Tibial nerve (tissue), 4 donors: ENCODE measurements at regions not wholly inside any gene's neighbourhood (a gene's known extent, or its start where the extent isn't known, plus 50 kb on each side); places are given as distances from the start of the nearest gene placed in this dataset.

ENCODE experiments used
- EP300 ChIP-seq, 2 donors: sonication (generic); formaldehyde crosslinking; IDR thresholded peaks; one replicate each; pipeline ENCODE4 v1.6.1; 2017; ENCODE audit warnings: antibody characterized with exemption in 2 of 2, mild to moderate bottlenecking in 1 of 2
- POLR2A ChIP-seq, 2 donors: fragments of 450-650 bp; IDR thresholded peaks; one replicate each; pipeline ENCODE4 v1.6.1; 2017; ENCODE audit warnings: antibody characterized with exemption in 2 of 2, mild to moderate bottlenecking in 2 of 2, moderate library complexity in 2 of 2
- TF ChIP-seq, protein P1 (sequence below), 5 experiments: fragments of 200-600 bp in 3 of 5; fragments of 450-650 bp in 2 of 5; sonication (generic) in 3 of 5; IDR thresholded peaks; one replicate each; pipeline ENCODE4 v1.5.1; 2016 to 2019; ENCODE audit warnings: antibody characterized with exemption in 5 of 5, mild to moderate bottlenecking in 3 of 5, moderate library complexity in 2 of 5

DNA sequence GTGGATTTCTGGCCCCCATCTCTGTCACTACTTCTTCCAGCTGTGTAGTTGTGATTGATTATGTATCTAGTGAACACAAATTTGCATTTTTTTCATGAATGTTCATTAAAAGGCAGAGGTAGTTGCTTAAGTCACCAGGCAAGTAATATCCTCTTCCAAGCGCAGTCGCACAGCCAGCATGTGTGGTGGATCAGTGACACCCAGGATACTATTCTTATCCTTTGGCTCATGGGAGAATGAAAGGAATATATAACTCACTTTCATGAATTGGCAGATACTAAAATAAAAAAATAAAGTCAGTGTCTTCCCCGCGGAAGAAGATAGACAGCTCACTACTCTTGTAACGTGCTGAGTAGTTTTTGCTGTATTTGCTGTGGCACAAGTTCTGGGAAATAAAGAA lies 387.8 kb downstream of the CDH7 start:
- TF ChIP-seq, protein P1, sequence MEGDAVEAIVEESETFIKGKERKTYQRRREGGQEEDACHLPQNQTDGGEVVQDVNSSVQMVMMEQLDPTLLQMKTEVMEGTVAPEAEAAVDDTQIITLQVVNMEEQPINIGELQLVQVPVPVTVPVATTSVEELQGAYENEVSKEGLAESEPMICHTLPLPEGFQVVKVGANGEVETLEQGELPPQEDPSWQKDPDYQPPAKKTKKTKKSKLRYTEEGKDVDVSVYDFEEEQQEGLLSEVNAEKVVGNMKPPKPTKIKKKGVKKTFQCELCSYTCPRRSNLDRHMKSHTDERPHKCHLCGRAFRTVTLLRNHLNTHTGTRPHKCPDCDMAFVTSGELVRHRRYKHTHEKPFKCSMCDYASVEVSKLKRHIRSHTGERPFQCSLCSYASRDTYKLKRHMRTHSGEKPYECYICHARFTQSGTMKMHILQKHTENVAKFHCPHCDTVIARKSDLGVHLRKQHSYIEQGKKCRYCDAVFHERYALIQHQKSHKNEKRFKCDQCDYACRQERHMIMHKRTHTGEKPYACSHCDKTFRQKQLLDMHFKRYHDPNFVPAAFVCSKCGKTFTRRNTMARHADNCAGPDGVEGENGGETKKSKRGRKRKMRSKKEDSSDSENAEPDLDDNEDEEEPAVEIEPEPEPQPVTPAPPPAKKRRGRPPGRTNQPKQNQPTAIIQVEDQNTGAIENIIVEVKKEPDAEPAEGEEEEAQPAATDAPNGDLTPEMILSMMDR (IDR thresholded peaks at IDR 0.05): no peak
- TF ChIP-seq POLR2A (IDR thresholded peaks at IDR 0.05) (no peak), EP300 (IDR thresholded peaks at IDR 0.05) (no peak)
